Keratinocyte (primary cell): ENCODE measurements at regions not wholly inside any gene's neighbourhood (a gene's known extent, or its start where the extent isn't known, plus 50 kb on each side); places are given as distances from the start of the nearest gene placed in this dataset.

Experiments
- DNase-seq: peaks from one replicate; pipeline ENCODE4 v3.0.0-alpha.2; 2011; ENCODE audit warnings: low read depth, missing footprints, low spot score
- FAIRE-seq: peaks from 2 replicates; lab custom pipeline; 2011; peaks lifted over from hg19 to GRCh38; lab: Jason Lieb, UNC
- H2AFZ ChIP-seq: 2 replicates; pipeline ENCODE4 v1.6.0; 2012; ENCODE audit warnings: low read length, control low read depth, inconsistent platforms; ENCODE audit not compliant: control insufficient read depth
- H3K27ac ChIP-seq: 2 replicates; pipeline ENCODE4 v1.5.1; 2011; ENCODE audit warnings: low read length; ENCODE audit not compliant: control insufficient read depth, insufficient read depth
- H3K27me3 ChIP-seq: 3 replicates; pipeline ENCODE4 v1.6.0; 2011; ENCODE audit warnings: low read length; ENCODE audit not compliant: control insufficient read depth, insufficient read depth; ENCODE audit errors: extremely low read depth
- H3K36me3 ChIP-seq, 2 experiments: 2 replicates in 1 of 2; 3 replicates in 1 of 2; pipeline ENCODE4 v1.5.1; 2011; ENCODE audit warnings: low read length in 2 of 2, mild to moderate bottlenecking in 1 of 2; ENCODE audit not compliant: control insufficient read depth in 2 of 2, insufficient read depth in 2 of 2; ENCODE audit errors: extremely low read depth in 1 of 2
- H3K4me1 ChIP-seq: 3 replicates; pipeline ENCODE4 v1.5.1; 2011; ENCODE audit warnings: low read length; ENCODE audit not compliant: control insufficient read depth, insufficient read depth; ENCODE audit errors: extremely low read depth
- H3K4me2 ChIP-seq: 3 replicates; pipeline ENCODE4 v1.6.0; 2011; ENCODE audit warnings: low read depth, low read length; ENCODE audit not compliant: control insufficient read depth, insufficient read depth; ENCODE audit errors: extremely low read depth
- H3K4me3 ChIP-seq, 3 experiments: fragments of 200-600 bp in 1 of 3; sonication (generic) in 1 of 3; 2 replicates in 2 of 3; 3 replicates in 1 of 3; pipeline ENCODE4 v1.5.1; 2011 to 2016; ENCODE audit warnings: low read length in 3 of 3, mild to moderate bottlenecking in 3 of 3, control low read depth in 2 of 3, inconsistent platforms in 1 of 3, low read depth in 1 of 3, mixed read lengths in 1 of 3, mixed run types in 1 of 3, moderate library complexity in 1 of 3; ENCODE audit not compliant: control insufficient read depth in 2 of 3, insufficient read depth in 2 of 3; ENCODE audit errors: extremely low read depth in 1 of 3
- H3K79me2 ChIP-seq: 2 replicates; pipeline ENCODE4 v1.6.0; 2012; ENCODE audit warnings: low read length; ENCODE audit not compliant: control insufficient read depth, insufficient read depth
- H3K9ac ChIP-seq: 3 replicates; pipeline ENCODE4 v1.6.0; 2011; ENCODE audit warnings: low read length; ENCODE audit not compliant: control insufficient read depth, insufficient read depth; ENCODE audit errors: extremely low read depth
- H3K9me1 ChIP-seq: 3 replicates; pipeline ENCODE4 v1.6.0; 2011; ENCODE audit warnings: low read length; ENCODE audit not compliant: control insufficient read depth, insufficient read depth; ENCODE audit errors: extremely low read depth
- H3K9me3 ChIP-seq: 2 replicates; pipeline ENCODE4 v1.5.1; 2012; ENCODE audit warnings: low read depth, low read length; ENCODE audit not compliant: control insufficient read depth
- H4K20me1 ChIP-seq: 3 replicates; pipeline ENCODE4 v1.6.0; 2011; ENCODE audit warnings: low read length; ENCODE audit not compliant: control insufficient read depth, insufficient read depth; ENCODE audit errors: extremely low read depth
- CTCF ChIP-seq, 3 experiments: IDR thresholded peaks in 1 of 3; conservative IDR thresholded peaks in 1 of 3; optimal IDR thresholded peaks in 1 of 3; 2 replicates in 2 of 3; 3 replicates in 1 of 3; pipeline versions ENCODE3 to v1.5.1; 2011; ENCODE audit warnings: low read length in 3 of 3, mild to moderate bottlenecking in 3 of 3, moderate library complexity in 2 of 3, control low read depth in 1 of 3, inconsistent platforms in 1 of 3; ENCODE audit not compliant: insufficient read depth in 2 of 3; ENCODE audit errors: extremely low read depth in 1 of 3
- EZH2 ChIP-seq: IDR thresholded peaks from one replicate; pipeline ENCODE4 v1.6.1; 2012; ENCODE audit warnings: inconsistent platforms, mild to moderate bottlenecking, low read length, moderate library complexity
- dilution Hi-C: fragments of 300-500 bp; cut with MboI; formaldehyde crosslinking; loops from one replicate; pipeline ENCODE4 v1.7.0; 2020; ENCODE audit warnings: low sequenced_read_pairs; ENCODE audit not compliant: extremely low pct_ligation_motif_present

DNA sequence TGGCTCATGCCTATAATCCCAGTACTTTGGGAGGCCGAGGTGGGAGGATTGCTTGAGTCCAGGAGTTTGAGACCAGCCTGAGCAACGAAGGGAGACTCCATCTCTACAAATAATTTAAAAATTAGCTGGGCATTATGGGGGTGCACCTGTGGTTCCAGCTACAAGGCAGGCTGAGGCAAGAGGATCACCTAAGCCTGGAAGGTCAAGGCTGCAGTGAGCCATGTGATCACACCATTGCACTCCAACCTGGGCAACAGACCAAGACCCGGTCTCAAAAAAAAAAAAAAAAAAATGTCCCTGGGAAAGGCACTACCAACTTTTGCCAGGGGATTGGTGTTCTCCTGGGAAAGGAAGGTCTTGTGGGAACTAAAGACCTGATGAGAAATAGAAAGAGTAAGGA, 134.2 kb upstream of the AUTS2 start:
- Histone ChIP-seq H2AFZ (no peak overlapping the region), H3K4me3 (no peak overlapping the region), H3K9me3 (peaks cover 2% of the 10 kb centered on the region), H3K79me2 (no peaks in the 10 kb centered on the region), H3K9ac (no peak overlapping the region), H3K27me3 (no peaks in the 10 kb centered on the region), H4K20me1 (no peaks in the 10 kb centered on the region), H3K27ac (no peak overlapping the region), H3K4me1 (no peaks in the 10 kb centered on the region), H3K4me2 (no peak overlapping the region), H3K36me3 (no peaks in the 10 kb centered on the region), H3K9me1 (no peaks in the 10 kb centered on the region)
- DNase-seq, result no peak
- FAIRE-seq, result no peak
- TF ChIP-seq CTCF (optimal IDR thresholded peaks at IDR 0.05 in 1 of 3, IDR thresholded peaks at IDR 0.05 in 1 of 3, conservative IDR thresholded peaks at IDR 0.05 in 1 of 3; ENCODE audit: extremely low read depth in 1 of 3, insufficient read depth in 2 of 3, low read length in 3 of 3), result no peak
- no peak for TF ChIP-seq EZH2
- dilution Hi-C loops, result no loop called here

DNA sequence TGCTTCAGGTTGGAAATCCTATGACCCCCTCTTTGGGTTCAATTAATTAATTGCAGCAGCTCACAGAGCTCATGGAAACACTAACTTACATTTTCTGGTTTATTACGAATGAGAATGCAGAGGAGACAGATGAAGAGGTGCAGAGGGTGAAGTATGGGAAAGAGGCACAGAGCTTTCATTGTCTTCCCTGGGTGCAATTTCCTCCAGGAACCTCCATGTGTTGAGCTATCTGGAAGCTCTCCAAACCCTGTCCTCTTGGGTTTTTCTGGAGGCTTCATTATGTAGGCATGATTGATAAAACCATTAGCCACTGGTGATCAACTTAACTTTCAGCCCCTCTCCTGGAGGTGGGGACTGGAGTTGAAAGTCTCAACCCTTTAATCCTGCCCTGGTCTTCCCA, 133.0 kb upstream of the AUTS2 start:
- H2AFZ ChIP-seq, result no peak overlapping the region
- no peaks in the 10 kb centered on the region for H3K27me3 ChIP-seq
- no peak overlapping the region for H3K4me2 ChIP-seq
- no peak for DNase-seq
- no peaks in the 10 kb centered on the region for H4K20me1 ChIP-seq
- no peaks in the 10 kb centered on the region for H3K36me3 ChIP-seq
- H3K9me3 ChIP-seq, result peaks cover 2% of the 10 kb centered on the region
- H3K4me1 ChIP-seq, result no peaks in the 10 kb centered on the region
- no peak for FAIRE-seq
- no peaks in the 10 kb centered on the region for H3K79me2 ChIP-seq
- no peak overlapping the region for H3K4me3 ChIP-seq
- H3K9ac ChIP-seq, result no peak overlapping the region
- no peaks in the 10 kb centered on the region for H3K9me1 ChIP-seq
- no peak overlapping the region for H3K27ac ChIP-seq
- TF ChIP-seq EZH2 (no peak), CTCF (optimal IDR thresholded peaks at IDR 0.05 in 1 of 3, IDR thresholded peaks at IDR 0.05 in 1 of 3, conservative IDR thresholded peaks at IDR 0.05 in 1 of 3; ENCODE audit: extremely low read depth in 1 of 3, insufficient read depth in 2 of 3, low read length in 3 of 3) (no peak)
- dilution Hi-C loops, result no loop called here
